Gastrocnemius medialis (tissue), 4 donors: ENCODE measurements at regions not wholly inside any gene's neighbourhood (a gene's known extent, or its start where the extent isn't known, plus 50 kb on each side); places are given as distances from the start of the nearest gene placed in this dataset.

Experiments
- POLR2A ChIP-seq, 2 donors: fragments of 450-650 bp; IDR thresholded peaks; one replicate each; pipeline ENCODE4 v1.6.1; 2017; ENCODE audit warnings: antibody characterized with exemption in 2 of 2, mild to moderate bottlenecking in 2 of 2, moderate library complexity in 2 of 2
- TF ChIP-seq, protein P1 (sequence below), 5 experiments: fragments of 450-650 bp in 3 of 5; fragments of 200-600 bp in 2 of 5; sonication (generic) in 2 of 5; IDR thresholded peaks in 4 of 5; conservative IDR thresholded peaks in 1 of 5; 1 replicate in 4 of 5; 2 replicates in 1 of 5; pipeline ENCODE4 v1.5.1; 2016 to 2019; ENCODE audit warnings: antibody characterized with exemption in 5 of 5, mild to moderate bottlenecking in 3 of 5, moderate library complexity in 3 of 5

DNA sequence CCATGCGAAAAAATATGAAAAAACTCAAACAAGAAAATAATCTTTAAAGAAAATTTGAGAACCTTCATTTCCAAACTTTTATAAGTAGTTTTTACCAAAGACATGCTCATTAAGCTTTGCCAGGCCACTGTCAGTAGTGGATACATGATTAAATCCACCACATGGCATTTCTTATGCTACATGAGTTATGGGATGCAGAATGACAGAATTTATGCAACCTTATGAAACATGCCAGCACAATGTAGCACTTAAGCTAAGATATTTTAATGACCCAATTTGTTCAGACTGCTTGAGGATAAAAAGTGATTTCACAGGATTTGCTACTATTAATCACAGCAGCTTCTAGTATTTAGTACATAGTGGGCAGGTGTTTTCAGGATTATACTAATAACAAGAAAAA lies 123.3 kb downstream of the ATP23 start:
- TF ChIP-seq POLR2A (IDR thresholded peaks at IDR 0.05), result no peak
- TF ChIP-seq, protein P1, sequence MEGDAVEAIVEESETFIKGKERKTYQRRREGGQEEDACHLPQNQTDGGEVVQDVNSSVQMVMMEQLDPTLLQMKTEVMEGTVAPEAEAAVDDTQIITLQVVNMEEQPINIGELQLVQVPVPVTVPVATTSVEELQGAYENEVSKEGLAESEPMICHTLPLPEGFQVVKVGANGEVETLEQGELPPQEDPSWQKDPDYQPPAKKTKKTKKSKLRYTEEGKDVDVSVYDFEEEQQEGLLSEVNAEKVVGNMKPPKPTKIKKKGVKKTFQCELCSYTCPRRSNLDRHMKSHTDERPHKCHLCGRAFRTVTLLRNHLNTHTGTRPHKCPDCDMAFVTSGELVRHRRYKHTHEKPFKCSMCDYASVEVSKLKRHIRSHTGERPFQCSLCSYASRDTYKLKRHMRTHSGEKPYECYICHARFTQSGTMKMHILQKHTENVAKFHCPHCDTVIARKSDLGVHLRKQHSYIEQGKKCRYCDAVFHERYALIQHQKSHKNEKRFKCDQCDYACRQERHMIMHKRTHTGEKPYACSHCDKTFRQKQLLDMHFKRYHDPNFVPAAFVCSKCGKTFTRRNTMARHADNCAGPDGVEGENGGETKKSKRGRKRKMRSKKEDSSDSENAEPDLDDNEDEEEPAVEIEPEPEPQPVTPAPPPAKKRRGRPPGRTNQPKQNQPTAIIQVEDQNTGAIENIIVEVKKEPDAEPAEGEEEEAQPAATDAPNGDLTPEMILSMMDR (IDR thresholded peaks at IDR 0.05 in 4 of 5, conservative IDR thresholded peaks at IDR 0.05 in 1 of 5), result no peak
